ENCODE measurements at regions not wholly inside any gene's neighbourhood (a gene's known extent, or its start where the extent isn't known, plus 50 kb on each side); places are given as distances from the start of the nearest gene placed in this dataset.

GRCh38 chr2:58481670-58482069 is 240.5 kb upstream of the FANCL start:
- Mint-ChIP-seq H3K27me3 (ENCODE audit: unreplicated experiment) (no peaks in the 10 kb centered on the region), H3K4me3 (ENCODE audit: unreplicated experiment) (no peak overlapping the region), H3K36me3 (ENCODE audit: low read depth, unreplicated experiment) (no peaks in the 10 kb centered on the region), H3K27ac (ENCODE audit: unreplicated experiment) (no peak overlapping the region), H3K4me1 (ENCODE audit: unreplicated experiment) (peaks cover 2% of the 10 kb centered on the region), H3K9me3 (ENCODE audit: unreplicated experiment) (no peaks in the 10 kb centered on the region)
- TF ChIP-seq, protein P1, sequence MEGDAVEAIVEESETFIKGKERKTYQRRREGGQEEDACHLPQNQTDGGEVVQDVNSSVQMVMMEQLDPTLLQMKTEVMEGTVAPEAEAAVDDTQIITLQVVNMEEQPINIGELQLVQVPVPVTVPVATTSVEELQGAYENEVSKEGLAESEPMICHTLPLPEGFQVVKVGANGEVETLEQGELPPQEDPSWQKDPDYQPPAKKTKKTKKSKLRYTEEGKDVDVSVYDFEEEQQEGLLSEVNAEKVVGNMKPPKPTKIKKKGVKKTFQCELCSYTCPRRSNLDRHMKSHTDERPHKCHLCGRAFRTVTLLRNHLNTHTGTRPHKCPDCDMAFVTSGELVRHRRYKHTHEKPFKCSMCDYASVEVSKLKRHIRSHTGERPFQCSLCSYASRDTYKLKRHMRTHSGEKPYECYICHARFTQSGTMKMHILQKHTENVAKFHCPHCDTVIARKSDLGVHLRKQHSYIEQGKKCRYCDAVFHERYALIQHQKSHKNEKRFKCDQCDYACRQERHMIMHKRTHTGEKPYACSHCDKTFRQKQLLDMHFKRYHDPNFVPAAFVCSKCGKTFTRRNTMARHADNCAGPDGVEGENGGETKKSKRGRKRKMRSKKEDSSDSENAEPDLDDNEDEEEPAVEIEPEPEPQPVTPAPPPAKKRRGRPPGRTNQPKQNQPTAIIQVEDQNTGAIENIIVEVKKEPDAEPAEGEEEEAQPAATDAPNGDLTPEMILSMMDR (IDR thresholded peaks at IDR 0.05; ENCODE audit: unreplicated experiment), result no peak
- DNase-seq (ENCODE audit: low spot score), result no peak

GRCh38 chr2:58480141-58480540 is 239.0 kb upstream of the FANCL start:
- Mint-ChIP-seq H3K36me3 (ENCODE audit: low read depth, unreplicated experiment) (no peaks in the 10 kb centered on the region), H3K4me3 (ENCODE audit: unreplicated experiment) (no peak overlapping the region), H3K9me3 (ENCODE audit: unreplicated experiment) (no peaks in the 10 kb centered on the region), H3K27me3 (ENCODE audit: unreplicated experiment) (no peaks in the 10 kb centered on the region), H3K27ac (ENCODE audit: unreplicated experiment) (no peak overlapping the region), H3K4me1 (ENCODE audit: unreplicated experiment) (peaks cover 2% of the 10 kb centered on the region)
- TF ChIP-seq, protein P1 (IDR thresholded peaks at IDR 0.05; ENCODE audit: unreplicated experiment), result no peak
- no peak for DNase-seq (ENCODE audit: low spot score)

DNA sequence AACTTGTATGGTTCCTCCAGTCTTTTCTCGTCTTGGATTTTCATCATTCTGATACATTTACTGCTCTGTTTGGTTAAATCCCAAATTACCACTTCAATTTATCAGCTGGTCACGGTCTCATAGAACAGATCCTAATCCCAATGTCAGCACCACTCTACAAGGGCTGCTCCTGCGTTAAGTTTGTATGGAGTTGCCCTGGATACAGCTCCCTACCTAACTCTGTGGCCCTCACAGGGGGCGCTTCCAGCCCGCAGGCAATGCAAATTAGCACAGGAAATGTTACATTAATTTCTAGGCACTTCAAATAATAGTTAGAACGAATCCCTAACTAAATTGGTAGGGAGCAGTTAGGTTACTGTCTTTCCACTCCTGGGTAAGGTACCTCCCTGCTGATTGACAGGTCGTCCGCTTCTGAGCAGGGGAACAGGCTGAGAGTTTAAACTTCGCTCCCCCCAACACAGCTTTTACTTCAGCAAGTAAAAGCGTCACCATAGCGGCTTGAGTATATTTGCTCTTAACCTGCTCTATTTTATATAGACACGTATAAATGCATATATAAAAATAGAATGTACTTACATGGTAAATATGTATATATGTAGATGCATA is 238.5 kb upstream of the FANCL start:
- TF ChIP-seq, protein P1 (IDR thresholded peaks at IDR 0.05; ENCODE audit: unreplicated experiment), result no peak
- peaks cover 2% of the 10 kb centered on the region for H3K4me1 Mint-ChIP-seq (ENCODE audit: unreplicated experiment)
- H3K36me3 Mint-ChIP-seq (ENCODE audit: low read depth, unreplicated experiment), result no peaks in the 10 kb centered on the region
- no peaks in the 10 kb centered on the region for H3K27me3 Mint-ChIP-seq (ENCODE audit: unreplicated experiment)
- DNase-seq (ENCODE audit: low spot score), result no peak
- H3K4me3 Mint-ChIP-seq (ENCODE audit: unreplicated experiment), result no peak overlapping the region
- H3K27ac Mint-ChIP-seq (ENCODE audit: unreplicated experiment), result no peak overlapping the region
- H3K9me3 Mint-ChIP-seq (ENCODE audit: unreplicated experiment), result no peaks in the 10 kb centered on the region

DNA sequence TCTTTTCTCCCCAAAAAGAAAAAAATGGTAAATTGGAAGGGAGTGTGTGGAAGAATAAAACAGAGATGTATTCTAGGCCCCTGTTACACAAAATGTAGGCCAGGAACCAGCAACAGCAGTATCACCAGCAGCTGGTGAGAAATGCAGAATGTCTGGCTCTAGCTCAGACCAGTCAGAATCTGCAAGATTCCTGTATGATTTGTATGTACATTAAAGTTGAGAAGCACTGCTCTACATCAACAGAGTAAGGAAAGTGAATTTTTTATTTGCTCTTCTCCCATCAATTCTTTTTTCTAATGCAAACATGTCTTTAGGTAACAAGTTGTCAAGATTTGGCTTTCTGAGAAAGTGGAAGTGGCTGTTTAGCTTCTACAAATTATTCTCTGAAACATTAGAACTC is 235.4 kb upstream of the FANCL start:
- H3K27me3 Mint-ChIP-seq (ENCODE audit: unreplicated experiment), result no peaks in the 10 kb centered on the region
- TF ChIP-seq, protein P1 (IDR thresholded peaks at IDR 0.05; ENCODE audit: unreplicated experiment), result no peak
- peaks cover 2% of the 10 kb centered on the region for H3K4me1 Mint-ChIP-seq (ENCODE audit: unreplicated experiment)

GRCh38 chr2:58475756-58476155 is 234.6 kb upstream of the FANCL start:
- no peaks in the 10 kb centered on the region for H3K27me3 Mint-ChIP-seq (ENCODE audit: unreplicated experiment)
- peaks cover 2% of the 10 kb centered on the region for H3K4me1 Mint-ChIP-seq (ENCODE audit: unreplicated experiment)
- no peak for DNase-seq (ENCODE audit: low spot score)
- no peaks in the 10 kb centered on the region for H3K36me3 Mint-ChIP-seq (ENCODE audit: low read depth, unreplicated experiment)
- H3K27ac Mint-ChIP-seq (ENCODE audit: unreplicated experiment), result no peak overlapping the region
- no peak overlapping the region for H3K4me3 Mint-ChIP-seq (ENCODE audit: unreplicated experiment)
- TF ChIP-seq, protein P1 (IDR thresholded peaks at IDR 0.05; ENCODE audit: unreplicated experiment), result no peak
- H3K9me3 Mint-ChIP-seq (ENCODE audit: unreplicated experiment), result no peaks in the 10 kb centered on the region

More for the DNA sequence above, 235.4 kb upstream of the FANCL start:
- no peak overlapping the region for H3K4me3 Mint-ChIP-seq (ENCODE audit: unreplicated experiment)
- DNase-seq (ENCODE audit: low spot score), result no peak
- H3K36me3 Mint-ChIP-seq (ENCODE audit: low read depth, unreplicated experiment), result no peaks in the 10 kb centered on the region
- no peaks in the 10 kb centered on the region for H3K9me3 Mint-ChIP-seq (ENCODE audit: unreplicated experiment)
- H3K27ac Mint-ChIP-seq (ENCODE audit: unreplicated experiment), result no peak overlapping the region
